ENCODE measurements at regions not wholly inside any gene's neighbourhood (a gene's known extent, or its start where the extent isn't known, plus 50 kb on each side); places are given as distances from the start of the nearest gene placed in this dataset.

GRCh38 chr6:6980999-6981597 is 126.7 kb upstream of the RREB1 start:
- no peak overlapping the region for H3K27ac Mint-ChIP-seq
- no peaks in the 10 kb centered on the region for H3K4me1 Mint-ChIP-seq
- no peak for DNase-seq (ENCODE audit: low spot score in 2 of 2, unreplicated experiment in 2 of 2)
- no peaks in the 10 kb centered on the region for H3K27me3 Mint-ChIP-seq (ENCODE audit: low read depth)
- H3K36me3 Mint-ChIP-seq: no peaks in the 10 kb centered on the region
- no peak for TF ChIP-seq CTCF (IDR thresholded peaks at IDR 0.05; ENCODE audit: unreplicated experiment)
- no peaks in the 10 kb centered on the region for H3K9me3 Mint-ChIP-seq
- H3K4me3 Mint-ChIP-seq: no peak overlapping the region

- Mint-ChIP-seq H3K4me1 (no peaks in the 10 kb centered on the region), H3K4me3 (no peak overlapping the region), H3K27ac (no peak overlapping the region), H3K36me3 (no peaks in the 10 kb centered on the region), H3K9me3 (no peaks in the 10 kb centered on the region), H3K27me3 (ENCODE audit: low read depth) (no peaks in the 10 kb centered on the region)
- TF ChIP-seq CTCF (IDR thresholded peaks at IDR 0.05; ENCODE audit: unreplicated experiment): no peak
- no peak for DNase-seq (ENCODE audit: low spot score in 2 of 2, unreplicated experiment in 2 of 2)
Observed at GRCh38 chr6:6981681-6982322, 126.0 kb upstream of the RREB1 start.

- no peaks in the 10 kb centered on the region for H3K27me3 Mint-ChIP-seq (ENCODE audit: low read depth)
- H3K4me3 Mint-ChIP-seq: no peak overlapping the region
- H3K36me3 Mint-ChIP-seq: no peaks in the 10 kb centered on the region
- no peaks in the 10 kb centered on the region for H3K4me1 Mint-ChIP-seq
- TF ChIP-seq CTCF (IDR thresholded peaks at IDR 0.05; ENCODE audit: unreplicated experiment): no peak
- no peak for DNase-seq (ENCODE audit: low spot score in 2 of 2, unreplicated experiment in 2 of 2)
- no peak overlapping the region for H3K27ac Mint-ChIP-seq
- no peaks in the 10 kb centered on the region for H3K9me3 Mint-ChIP-seq
Observed at GRCh38 chr6:6982663-6983062, 125.1 kb upstream of the RREB1 start.

- H3K27me3 Mint-ChIP-seq (ENCODE audit: low read depth): no peaks in the 10 kb centered on the region
- H3K9me3 Mint-ChIP-seq: no peaks in the 10 kb centered on the region
- H3K4me1 Mint-ChIP-seq: no peaks in the 10 kb centered on the region
- no peak for TF ChIP-seq CTCF (IDR thresholded peaks at IDR 0.05; ENCODE audit: unreplicated experiment)
- no peaks in the 10 kb centered on the region for H3K36me3 Mint-ChIP-seq
- H3K27ac Mint-ChIP-seq: no peak overlapping the region
- no peak overlapping the region for H3K4me3 Mint-ChIP-seq
- no peak for DNase-seq (ENCODE audit: low spot score in 2 of 2, unreplicated experiment in 2 of 2)
Observed at GRCh38 chr6:6984585-6985366, 123.0 kb upstream of the RREB1 start.

- no peak for DNase-seq (ENCODE audit: low spot score in 2 of 2, unreplicated experiment in 2 of 2)
- no peak overlapping the region for H3K27ac Mint-ChIP-seq
- no peak overlapping the region for H3K4me3 Mint-ChIP-seq
- no peaks in the 10 kb centered on the region for H3K36me3 Mint-ChIP-seq
- no peaks in the 10 kb centered on the region for H3K4me1 Mint-ChIP-seq
- H3K9me3 Mint-ChIP-seq: no peaks in the 10 kb centered on the region
- no peak for TF ChIP-seq CTCF (IDR thresholded peaks at IDR 0.05; ENCODE audit: unreplicated experiment)
- H3K27me3 Mint-ChIP-seq (ENCODE audit: low read depth): no peaks in the 10 kb centered on the region
Observed at GRCh38 chr6:6986344-6986743, 121.4 kb upstream of the RREB1 start.
